ENCODE measurements at regions not wholly inside any gene's neighbourhood (a gene's known extent, or its start where the extent isn't known, plus 50 kb on each side); places are given as distances from the start of the nearest gene placed in this dataset.
"Not testable (repeated sequence)": the region's sequence is repeated elsewhere in the genome, so short reads cannot be mapped to it uniquely, and the experiment has no call there.

DNA sequence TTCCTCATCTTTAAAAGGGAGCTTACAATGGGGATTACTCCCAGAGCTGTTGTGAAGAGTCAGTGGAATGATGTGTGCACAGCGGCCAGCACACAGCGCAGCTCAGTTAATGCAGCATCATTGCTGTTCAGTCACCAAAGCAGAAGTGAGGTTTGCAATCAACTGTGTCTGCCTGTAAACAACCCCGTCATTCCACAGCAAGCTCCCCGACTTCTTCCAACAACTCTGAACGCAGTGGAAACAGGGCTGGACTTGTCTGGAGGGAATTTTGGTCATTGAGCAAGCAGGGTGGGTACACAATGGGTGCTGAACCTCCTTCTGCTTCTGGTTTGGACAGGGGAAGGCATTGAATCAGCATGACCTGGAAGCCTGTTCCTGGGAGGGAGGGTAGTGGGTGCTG, 347.4 kb downstream of the PTPRU start:
- no peak for DNase-seq

GRCh38 chr1:29581256-29581655, 344.9 kb downstream of the PTPRU start:
- DNase-seq, result peak; percentile 19

DNA sequence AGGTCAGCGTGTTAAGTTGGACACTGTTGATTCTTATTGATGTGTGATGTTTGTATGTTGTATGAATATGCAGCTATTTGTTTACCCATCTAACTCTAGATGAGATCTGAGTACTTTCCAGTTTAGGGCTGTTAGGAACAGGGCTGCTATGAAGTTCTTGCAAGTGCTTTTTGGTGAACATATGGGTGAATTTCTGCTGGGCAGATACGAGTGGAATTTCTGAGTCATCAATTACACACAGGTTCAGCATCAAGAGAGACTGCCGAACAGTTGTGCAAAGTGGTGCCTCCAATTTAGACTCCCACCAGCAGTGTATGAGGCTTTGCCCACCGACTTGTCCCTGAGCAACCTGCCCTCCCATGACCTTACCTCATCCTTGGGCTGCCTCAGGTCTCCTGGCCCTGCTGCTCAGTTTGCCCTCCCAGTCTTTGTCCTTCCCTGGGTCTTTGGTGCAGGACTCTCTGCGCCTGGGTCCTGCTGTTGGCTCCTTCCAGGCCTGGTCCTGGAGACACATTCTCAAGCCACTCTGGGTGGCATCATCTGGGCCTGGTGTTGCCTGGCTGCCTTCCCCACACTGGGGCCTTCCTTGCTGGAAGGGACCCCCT, 343.6 kb downstream of the PTPRU start:
- DNase-seq, result peak; percentile 76

GRCh38 chr1:29577512-29577911, 341.2 kb downstream of the PTPRU start:
- DNase-seq, result no peak

- DNase-seq, result no peak
Measured at GRCh38 chr1:29576510-29576909, 340.2 kb downstream of the PTPRU start.

DNA sequence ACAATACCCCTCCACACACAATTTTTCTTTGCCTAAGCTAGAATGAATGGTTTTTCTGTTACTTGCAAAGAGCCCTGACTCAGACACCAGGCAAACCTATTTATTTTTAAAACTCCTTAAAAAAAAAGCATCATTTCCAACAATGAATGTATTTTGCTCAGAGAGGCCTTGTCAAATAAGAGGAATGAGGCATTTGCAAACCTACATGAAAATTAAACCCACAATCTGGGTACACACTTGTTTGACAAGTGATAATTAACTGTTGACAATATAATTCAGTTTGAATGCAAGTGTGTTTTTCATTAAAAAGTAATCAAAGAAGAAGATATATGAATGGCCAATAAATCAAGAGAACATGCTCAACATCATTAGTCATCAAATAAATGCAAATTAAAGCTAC, 339.5 kb downstream of the PTPRU start:
- DNase-seq, result peak; percentile 32

- no peak for DNase-seq
Measured at GRCh38 chr1:29575277-29575676, 339.0 kb downstream of the PTPRU start.

DNA sequence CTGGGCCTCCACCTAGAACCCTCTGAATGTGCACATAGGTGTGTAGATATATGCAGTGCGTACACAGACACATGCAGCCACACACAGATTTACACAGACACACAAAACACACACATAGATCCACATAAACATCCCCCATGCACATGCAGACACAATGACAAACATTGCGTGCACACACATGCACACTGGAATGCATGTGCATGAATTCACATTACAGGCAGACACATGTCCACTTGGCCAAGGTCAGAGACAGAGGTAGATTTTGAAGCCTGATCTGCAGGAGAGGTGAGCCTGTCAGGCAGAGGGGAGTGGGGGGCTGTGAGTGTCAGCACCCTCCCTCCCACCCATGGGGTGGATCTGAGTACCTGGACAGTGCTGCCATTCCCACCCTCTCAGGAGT, 338.5 kb downstream of the PTPRU start:
- DNase-seq, result no peak

DNA sequence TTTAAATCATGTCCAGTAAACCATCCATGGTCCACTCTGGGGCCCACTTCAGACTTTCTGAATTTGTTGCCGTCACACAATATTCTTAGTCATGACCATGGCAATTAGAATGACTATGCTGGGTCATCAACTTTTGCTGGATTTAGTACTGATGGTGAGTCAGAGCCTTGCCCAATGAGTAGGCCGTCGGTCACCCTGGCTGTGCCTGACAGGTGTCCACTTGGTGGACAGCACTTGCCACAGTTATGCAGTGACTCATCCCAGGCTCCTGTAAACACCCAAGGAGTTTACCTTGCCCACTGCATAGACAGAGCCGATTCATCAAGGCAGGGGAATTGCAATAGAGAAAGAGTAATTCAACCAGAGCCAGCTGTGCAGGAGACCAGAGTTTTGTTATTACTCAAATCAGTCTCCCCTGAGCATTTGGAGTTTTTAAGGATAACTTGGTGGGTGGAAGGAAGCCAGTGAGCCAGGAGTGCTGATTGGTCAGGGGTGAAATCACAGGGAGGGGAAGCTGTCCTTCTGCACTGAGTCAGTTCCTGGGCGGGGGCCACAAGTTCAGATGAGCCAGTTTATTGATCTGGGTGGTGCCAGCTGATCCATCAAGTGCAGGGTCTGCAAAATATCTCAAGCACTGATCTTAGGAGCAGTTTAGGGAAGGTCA, 333.8 kb downstream of the PTPRU start:
- peak; percentile 88 for DNase-seq

DNA sequence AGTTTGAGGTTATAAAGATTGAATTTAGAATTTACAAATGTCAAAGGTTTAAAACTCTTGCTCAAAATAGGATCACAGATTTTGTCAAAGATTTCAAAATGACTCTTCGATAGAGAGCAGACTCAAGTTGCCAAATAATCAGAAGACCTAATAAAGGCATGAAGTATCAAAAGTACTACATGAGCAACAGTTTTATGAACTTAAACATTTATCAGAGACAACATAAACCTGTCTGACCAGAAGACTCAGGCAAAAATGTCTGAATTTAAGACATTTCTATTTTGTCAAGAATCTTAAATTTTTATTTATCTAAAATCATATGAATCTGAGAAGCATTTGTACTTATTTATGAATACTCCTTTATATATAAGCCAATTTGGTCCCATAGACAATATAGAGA, 330.9 kb downstream of the PTPRU start:
- DNase-seq, result no peak

- DNase-seq, result no peak
Measured at GRCh38 chr1:29565490-29565889, 329.2 kb downstream of the PTPRU start.

DNA sequence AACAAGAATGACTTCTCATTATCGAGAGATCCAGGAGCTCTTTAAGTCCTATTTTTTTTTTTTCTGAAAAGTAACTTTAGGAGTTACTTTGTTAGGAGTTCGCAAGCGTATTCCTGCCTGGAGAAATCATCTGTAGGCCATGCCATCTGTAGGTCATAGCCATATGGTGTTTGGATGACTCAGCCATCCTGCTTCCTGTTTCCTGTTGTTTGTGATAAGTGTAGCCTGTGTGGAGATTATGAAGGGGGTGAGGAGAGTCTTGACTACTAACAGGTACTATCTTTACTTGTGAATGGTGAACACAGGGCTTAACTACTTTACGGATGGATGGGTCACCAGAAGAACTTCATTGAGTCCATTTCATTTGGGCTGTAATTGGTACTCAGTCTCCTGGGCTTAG, 327.2 kb downstream of the PTPRU start:
- DNase-seq, result no peak

DNA sequence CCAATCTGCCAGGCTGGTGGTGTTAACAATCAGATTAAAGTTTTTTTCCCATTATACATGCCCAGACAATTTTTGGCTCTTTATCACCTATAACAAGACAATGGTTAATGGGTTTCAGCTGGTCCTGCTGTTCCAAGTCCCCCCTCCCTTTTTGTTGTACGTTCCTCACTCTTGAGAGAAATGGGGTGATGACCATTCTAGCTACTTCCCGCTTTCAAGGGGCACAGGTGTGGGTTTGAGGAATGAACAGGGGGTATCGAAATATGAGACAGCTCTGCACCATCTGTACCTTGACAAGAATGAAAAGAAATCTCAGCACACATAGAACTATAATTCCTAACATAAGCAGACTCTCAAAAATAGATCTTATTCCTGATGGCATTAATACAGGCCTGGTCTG, 326.8 kb downstream of the PTPRU start:
- DNase-seq, result no peak

GRCh38 chr1:29559056-29559455, 322.7 kb downstream of the PTPRU start:
- no peak for DNase-seq

GRCh38 chr1:29557701-29558600, 321.6 kb downstream of the PTPRU start:
- no peak for DNase-seq

GRCh38 chr1:29557066-29557465, 320.7 kb downstream of the PTPRU start:
- no peak for DNase-seq

GRCh38 chr1:29556657-29557056, 320.3 kb downstream of the PTPRU start:
- DNase-seq, result no peak

- no peak for DNase-seq
Measured at GRCh38 chr1:29555043-29555620, 318.8 kb downstream of the PTPRU start.

DNA sequence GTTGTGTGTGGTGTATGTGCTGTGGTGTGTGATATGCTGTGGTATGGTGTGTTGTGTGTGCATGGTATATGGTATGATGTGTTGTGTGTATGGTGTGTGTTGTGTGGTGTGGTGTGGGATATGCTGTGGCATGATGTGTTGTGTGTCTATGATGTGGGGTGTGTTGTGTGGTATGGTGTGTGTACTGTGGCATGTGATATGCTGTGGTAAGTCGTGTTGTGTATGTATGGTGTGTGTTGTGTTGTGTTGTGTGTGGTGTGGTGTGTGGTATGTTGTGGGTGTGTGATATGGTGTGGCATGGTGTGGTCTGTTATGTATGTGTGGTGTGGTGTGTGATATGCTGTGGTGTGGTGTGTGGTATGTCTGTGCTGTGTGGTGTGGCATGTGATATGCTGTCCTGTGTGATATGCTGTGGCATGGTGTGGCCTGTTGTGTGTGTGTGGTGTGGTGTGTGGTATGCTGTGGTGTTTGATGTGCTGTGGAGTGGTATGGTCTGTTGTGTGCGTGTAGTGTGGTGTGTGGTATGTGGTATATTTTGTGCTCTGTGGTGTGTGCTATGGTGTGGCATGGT, 318.0 kb downstream of the PTPRU start:
- no peak for DNase-seq

- DNase-seq, result no peak
Measured at GRCh38 chr1:29551123-29551936, 315.0 kb downstream of the PTPRU start.

- DNase-seq, result no peak
Measured at GRCh38 chr1:29550119-29550841, 314.0 kb downstream of the PTPRU start.

DNA sequence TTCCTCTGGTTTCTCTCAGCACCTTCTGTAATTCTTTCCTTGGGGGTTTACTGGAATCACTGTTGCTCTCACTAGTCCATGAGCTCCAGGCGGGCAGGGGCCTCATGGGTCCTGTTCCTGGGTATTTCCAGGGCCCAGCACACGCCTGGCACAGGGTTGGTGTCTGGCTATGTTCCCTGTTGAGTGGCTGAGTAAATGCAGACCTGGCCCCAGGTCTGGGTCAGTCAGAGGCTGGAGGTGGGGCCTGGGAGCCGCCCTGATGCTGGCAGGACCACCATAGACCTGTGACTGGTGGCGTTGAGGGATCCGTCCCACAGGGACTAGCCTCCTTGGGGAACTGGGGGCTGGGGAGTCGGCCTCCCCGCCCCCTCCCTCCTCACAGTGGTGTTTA, 313.4 kb downstream of the PTPRU start:
- DNase-seq, result not testable (repeated sequence)
